Activated naive CD4-positive, alpha-beta T cell treated with Interleukin-2 at 50 U/mL for 16 hours (primary cell): ENCODE measurements at regions not wholly inside any gene's neighbourhood (a gene's known extent, or its start where the extent isn't known, plus 50 kb on each side); places are given as distances from the start of the nearest gene placed in this dataset.

ENCODE experiments used
- DNase-seq: peaks from one replicate; pipeline ENCODE4 v3.0.0-alpha.2; 2020

- DNase-seq: no peak
Measured at GRCh38 chr13:111456452-111457230, 136.2 kb downstream of the TEX29 start.

- DNase-seq: no peak
Measured at GRCh38 chr13:111458001-111458531, 137.6 kb downstream of the TEX29 start.

- no peak for DNase-seq
Measured at GRCh38 chr13:111458739-111459138, 138.3 kb downstream of the TEX29 start.

- no peak for DNase-seq
Measured at GRCh38 chr13:111459803-111460547, 139.5 kb downstream of the TEX29 start.

GRCh38 chr13:111460548-111461444, 140.4 kb downstream of the TEX29 start:
- DNase-seq: no peak

GRCh38 chr13:111461445-111462149, 141.2 kb downstream of the TEX29 start:
- no peak for DNase-seq

- no peak for DNase-seq
Measured at GRCh38 chr13:111462221-111462764, 141.9 kb downstream of the TEX29 start.

GRCh38 chr13:111462944-111463343, 142.5 kb downstream of the TEX29 start:
- no peak for DNase-seq

GRCh38 chr13:111467111-111467890, 146.9 kb downstream of the TEX29 start:
- no peak for DNase-seq

- DNase-seq: no peak
Measured at GRCh38 chr13:111468037-111468959, 147.9 kb downstream of the TEX29 start.

- no peak for DNase-seq
Measured at GRCh38 chr13:111469450-111469849, 149.0 kb downstream of the TEX29 start.

GRCh38 chr13:111469916-111470506, 149.6 kb downstream of the TEX29 start:
- no peak for DNase-seq

- no peak for DNase-seq
Measured at GRCh38 chr13:111470933-111471332, 150.5 kb downstream of the TEX29 start.

- no peak for DNase-seq
Measured at GRCh38 chr13:111472083-111472482, 151.6 kb downstream of the TEX29 start.

- no peak for DNase-seq
Measured at GRCh38 chr13:111472559-111473460, 152.4 kb downstream of the TEX29 start.

- DNase-seq: no peak
Measured at GRCh38 chr13:111474136-111475002, 153.9 kb downstream of the TEX29 start.

- no peak for DNase-seq
Measured at GRCh38 chr13:111475488-111475887, 155.0 kb downstream of the TEX29 start.
